Stimulated activated CD8-positive, alpha-beta memory T cell treated with anti-CD3 and anti-CD28 coated beads, Interleukin-4, amount 100 ng/mL, for 24 hours (primary cell): ENCODE measurements at regions not wholly inside any gene's neighbourhood (a gene's known extent, or its start where the extent isn't known, plus 50 kb on each side); places are given as distances from the start of the nearest gene placed in this dataset.
A peak's percentile ranks its signal among the peaks of the same experiment; 100 is the strongest.
"Not testable (repeated sequence)": the region's sequence is repeated elsewhere in the genome, so short reads cannot be mapped to it uniquely, and the experiment has no call there.

ENCODE experiments used
- DNase-seq: peaks from one replicate; pipeline ENCODE4 v3.0.0-alpha.2; 2020; ENCODE audit warnings: low read depth

GRCh38 chr1:172754609-172755008 lies 95.7 kb downstream of the FASLG start:
- DNase-seq, result no peak

GRCh38 chr1:172755099-172755498 lies 96.2 kb downstream of the FASLG start:
- DNase-seq, result no peak

- DNase-seq, result no peak
Observed at GRCh38 chr1:172756024-172756423, 97.1 kb downstream of the FASLG start.

GRCh38 chr1:172758259-172758658 lies 99.4 kb downstream of the FASLG start:
- DNase-seq, result no peak

- DNase-seq, result no peak
Observed at GRCh38 chr1:172760121-172760520, 101.2 kb downstream of the FASLG start.

GRCh38 chr1:172761581-172762486 lies 102.9 kb downstream of the FASLG start:
- no peak for DNase-seq

GRCh38 chr1:172763057-172763456 lies 104.2 kb downstream of the FASLG start:
- no peak for DNase-seq

- peak; percentile 30 for DNase-seq
Observed at GRCh38 chr1:172764378-172764777, 105.5 kb downstream of the FASLG start.

GRCh38 chr1:172766462-172766861 lies 107.6 kb downstream of the FASLG start:
- no peak for DNase-seq

- DNase-seq, result no peak
Observed at GRCh38 chr1:172770071-172770470, 111.2 kb downstream of the FASLG start.

GRCh38 chr1:172774561-172774960 lies 115.7 kb downstream of the FASLG start:
- no peak for DNase-seq

- no peak for DNase-seq
Observed at GRCh38 chr1:172775606-172776005, 116.7 kb downstream of the FASLG start.

- DNase-seq, result no peak
Observed at GRCh38 chr1:172776071-172776470, 117.2 kb downstream of the FASLG start.

- no peak for DNase-seq
Observed at GRCh38 chr1:172777767-172778166, 118.9 kb downstream of the FASLG start.

- DNase-seq, result no peak
Observed at GRCh38 chr1:172778456-172779455, 119.9 kb downstream of the FASLG start.

- no peak for DNase-seq
Observed at GRCh38 chr1:172779491-172779890, 120.6 kb downstream of the FASLG start.

- no peak for DNase-seq
Observed at GRCh38 chr1:172781513-172782140, 122.7 kb downstream of the FASLG start.

- no peak for DNase-seq
Observed at GRCh38 chr1:172789840-172790239, 130.9 kb downstream of the FASLG start.

- no peak for DNase-seq
Observed at GRCh38 chr1:172790245-172790644, 131.3 kb downstream of the FASLG start.

GRCh38 chr1:172793823-172794222 lies 134.9 kb downstream of the FASLG start:
- no peak for DNase-seq

GRCh38 chr1:172795741-172796140 lies 136.8 kb downstream of the FASLG start:
- DNase-seq, result no peak

- not testable (repeated sequence) for DNase-seq
Observed at GRCh38 chr1:172799804-172800203, 140.9 kb downstream of the FASLG start.
